Progenitor cell of endocrine pancreas (in vitro differentiated cells): ENCODE measurements at regions not wholly inside any gene's neighbourhood (a gene's known extent, or its start where the extent isn't known, plus 50 kb on each side); places are given as distances from the start of the nearest gene placed in this dataset.

ENCODE experiments used
- DNase-seq: peaks from one replicate; pipeline ENCODE4 v3.0.0; 2021; ENCODE audit warnings: low spot score; ENCODE audit not compliant: unreplicated experiment
- H3K27ac Mint-ChIP-seq: 2 replicates; pipeline ENCODE4 v1.8.0; 2021; ENCODE audit warnings: mild to moderate bottlenecking, moderate library complexity, mixed read lengths
- H3K27me3 Mint-ChIP-seq: 2 replicates; pipeline ENCODE4 v1.8.0; 2021; ENCODE audit warnings: mixed read lengths
- H3K36me3 Mint-ChIP-seq: 2 replicates; pipeline ENCODE4 v1.8.0; 2022; ENCODE audit warnings: mixed read lengths; ENCODE audit not compliant: insufficient read depth
- H3K4me1 Mint-ChIP-seq: 2 replicates; pipeline ENCODE4 v1.8.0; 2021; ENCODE audit warnings: low read depth, mixed read lengths
- H3K4me3 Mint-ChIP-seq: 2 replicates; pipeline ENCODE4 v1.8.0; 2021; ENCODE audit warnings: low read depth, mild to moderate bottlenecking, moderate library complexity, mixed read lengths
- H3K9me3 Mint-ChIP-seq: 2 replicates; pipeline ENCODE4 v1.8.0; 2021; ENCODE audit warnings: low read depth, mixed read lengths
- CTCF ChIP-seq: fragments of 200-600 bp; sonication (generic); IDR thresholded peaks from one replicate; pipeline ENCODE4 v1.5.0; 2021; ENCODE audit warnings: antibody characterized with exemption, mild to moderate bottlenecking; ENCODE audit not compliant: unreplicated experiment

- no peak overlapping the region for H3K27ac Mint-ChIP-seq
- peaks cover 3% of the 10 kb centered on the region for H3K4me1 Mint-ChIP-seq
- H3K36me3 Mint-ChIP-seq, result no peaks in the 10 kb centered on the region
- peaks cover 6% of the 10 kb centered on the region for H3K9me3 Mint-ChIP-seq
- no peak for DNase-seq
- no peak overlapping the region for H3K4me3 Mint-ChIP-seq
- TF ChIP-seq CTCF, result peak; percentile 18
- no peaks in the 10 kb centered on the region for H3K27me3 Mint-ChIP-seq
These were observed 394.8 kb downstream of the PBX1 start for GRCh38 chr1:164953815-164954214.

- H3K4me3 Mint-ChIP-seq, result no peak overlapping the region
- H3K4me1 Mint-ChIP-seq, result peaks cover 3% of the 10 kb centered on the region
- no peak overlapping the region for H3K27ac Mint-ChIP-seq
These were observed 394.1 kb downstream of the PBX1 start for GRCh38 chr1:164953098-164953497.

GRCh38 chr1:164951508-164951907 is 392.5 kb downstream of the PBX1 start:
- H3K36me3 Mint-ChIP-seq, result peaks cover 2% of the 10 kb centered on the region
- no peak for DNase-seq
- no peak for TF ChIP-seq CTCF
- no peak overlapping the region for H3K27ac Mint-ChIP-seq
- peaks cover 3% of the 10 kb centered on the region for H3K4me1 Mint-ChIP-seq
- H3K27me3 Mint-ChIP-seq, result no peaks in the 10 kb centered on the region
- no peak overlapping the region for H3K4me3 Mint-ChIP-seq
- peaks cover 19% of the 10 kb centered on the region for H3K9me3 Mint-ChIP-seq

More at GRCh38 chr1:164953098-164953497, 394.1 kb downstream of the PBX1 start:
- TF ChIP-seq CTCF, result no peak
- H3K36me3 Mint-ChIP-seq, result peaks cover 2% of the 10 kb centered on the region
- H3K9me3 Mint-ChIP-seq, result peaks cover 9% of the 10 kb centered on the region
- no peak for DNase-seq
- no peaks in the 10 kb centered on the region for H3K27me3 Mint-ChIP-seq

- no peak overlapping the region for H3K4me3 Mint-ChIP-seq
- peaks cover 2% of the 10 kb centered on the region for H3K36me3 Mint-ChIP-seq
- no peak overlapping the region for H3K27ac Mint-ChIP-seq
- no peak for TF ChIP-seq CTCF
- H3K9me3 Mint-ChIP-seq, result peaks cover 20% of the 10 kb centered on the region
- peaks cover 3% of the 10 kb centered on the region for H3K4me1 Mint-ChIP-seq
- no peak for DNase-seq
- no peaks in the 10 kb centered on the region for H3K27me3 Mint-ChIP-seq
These were observed 391.6 kb downstream of the PBX1 start for GRCh38 chr1:164950541-164950986.

GRCh38 chr1:164949771-164950471 is 390.9 kb downstream of the PBX1 start:
- no peak for DNase-seq
- no peak overlapping the region for H3K27ac Mint-ChIP-seq
- H3K9me3 Mint-ChIP-seq, result peaks cover 20% of the 10 kb centered on the region
- peaks cover 2% of the 10 kb centered on the region for H3K36me3 Mint-ChIP-seq
- no peaks in the 10 kb centered on the region for H3K27me3 Mint-ChIP-seq
- H3K4me3 Mint-ChIP-seq, result no peak overlapping the region
- peaks cover 3% of the 10 kb centered on the region for H3K4me1 Mint-ChIP-seq
- no peak for TF ChIP-seq CTCF
